ENCODE measurements at regions not wholly inside any gene's neighbourhood (a gene's known extent, or its start where the extent isn't known, plus 50 kb on each side); places are given as distances from the start of the nearest gene placed in this dataset.

GRCh38 chr5:13179407-13180087 is 764.9 kb downstream of the DNAH5 start:
- TF ChIP-seq CTCF (IDR thresholded peaks at IDR 0.05) (no peak), POLR2A (IDR thresholded peaks at IDR 0.05) (no peak)
